Liver (tissue), 8 donors: ENCODE measurements at regions not wholly inside any gene's neighbourhood (a gene's known extent, or its start where the extent isn't known, plus 50 kb on each side); places are given as distances from the start of the nearest gene placed in this dataset.
"Not testable (repeated sequence)": the region's sequence is repeated elsewhere in the genome, so short reads cannot be mapped to it uniquely, and the experiment has no call there.

Experiments used
- DNase-seq: peaks from one replicate; pipeline ENCODE4 v3.0.0-alpha.2; 2017; ENCODE audit warnings: low spot score
- H3K27ac ChIP-seq, 2 donors: one replicate each; pipeline ENCODE4 v1.7.0; 2013; ENCODE audit warnings: inconsistent platforms in 2 of 2, low read length in 2 of 2, control low read depth in 1 of 2, low read depth in 1 of 2, mild to moderate bottlenecking in 1 of 2
- H3K27me3 ChIP-seq, 4 donors: one replicate each; pipeline versions ENCODE4 v1.6.1 to v1.7.0; 2013; ENCODE audit warnings: low read length in 3 of 4, inconsistent platforms in 1 of 4, mild to moderate bottlenecking in 1 of 4, moderate library complexity in 1 of 4; ENCODE audit not compliant: control insufficient read depth in 4 of 4, insufficient read depth in 4 of 4
- H3K36me3 ChIP-seq, 4 donors: one replicate each; pipeline versions ENCODE4 v1.6.1 to v1.7.0; 2013; ENCODE audit warnings: low read length in 3 of 4, mild to moderate bottlenecking in 3 of 4, low read depth in 1 of 4, moderate library complexity in 1 of 4; ENCODE audit not compliant: control insufficient read depth in 4 of 4, insufficient read depth in 3 of 4
- H3K4me1 ChIP-seq, 4 donors: one replicate each; pipeline versions ENCODE4 v1.6.1 to v1.7.0; 2013; ENCODE audit warnings: low read length in 3 of 4, mild to moderate bottlenecking in 3 of 4, moderate library complexity in 1 of 4; ENCODE audit not compliant: control insufficient read depth in 4 of 4, insufficient read depth in 4 of 4
- H3K4me3 ChIP-seq, 3 donors: one replicate each; pipeline versions ENCODE4 v1.6.1 to v1.7.0; 2013; ENCODE audit warnings: low read length in 3 of 3, control low read depth in 1 of 3, low read depth in 1 of 3, mild to moderate bottlenecking in 1 of 3
- H3K9ac ChIP-seq, 2 donors: one replicate each; pipeline ENCODE4 v1.7.0; 2013; ENCODE audit warnings: low read length in 2 of 2, mild to moderate bottlenecking in 2 of 2, moderate library complexity in 2 of 2, control low read depth in 1 of 2, low read depth in 1 of 2
- H3K9me3 ChIP-seq, 4 donors: one replicate each; pipeline versions ENCODE4 v1.6.1 to v1.7.0; 2013; ENCODE audit warnings: low read length in 3 of 4; ENCODE audit not compliant: control insufficient read depth in 4 of 4
- ATF3 ChIP-seq: IDR thresholded peaks from 2 replicates; pipeline ENCODE4 v1.6.1; 2016; ENCODE audit warnings: antibody characterized with exemption
- EGR1 ChIP-seq, 2 donors: IDR thresholded peaks; 2 replicates each; pipeline ENCODE4 v1.6.1; 2016 to 2018; ENCODE audit warnings: antibody characterized with exemption in 2 of 2, low read depth in 2 of 2
- FOXA1 ChIP-seq: IDR thresholded peaks from 2 replicates; pipeline ENCODE4 v1.6.1; 2016; ENCODE audit warnings: antibody characterized with exemption
- FOXA2 ChIP-seq: IDR thresholded peaks from 2 replicates; pipeline ENCODE4 v1.6.1; 2016; ENCODE audit warnings: antibody characterized with exemption
- HNF4A ChIP-seq, 2 donors: conservative IDR thresholded peaks; 2 replicates each; pipeline ENCODE4 v1.6.1; 2016; ENCODE audit warnings: antibody characterized with exemption in 2 of 2, mild to moderate bottlenecking in 2 of 2
- HNF4G ChIP-seq: IDR thresholded peaks from 2 replicates; pipeline ENCODE4 v1.6.1; 2016; ENCODE audit warnings: antibody characterized with exemption
- MAX ChIP-seq: IDR thresholded peaks from 2 replicates; pipeline ENCODE4 v1.6.1; 2016; ENCODE audit warnings: antibody characterized with exemption
- RAD21 ChIP-seq, 2 donors: IDR thresholded peaks; 2 replicates each; pipeline ENCODE4 v1.6.1; 2016; ENCODE audit warnings: antibody characterized with exemption in 2 of 2, mild to moderate bottlenecking in 2 of 2
- RXRA ChIP-seq, 2 donors: IDR thresholded peaks; 2 replicates each; pipeline ENCODE4 v1.6.1; 2017 to 2018; ENCODE audit warnings: antibody characterized with exemption in 2 of 2, mild to moderate bottlenecking in 1 of 2
- TAF1 ChIP-seq: conservative IDR thresholded peaks from 2 replicates; pipeline ENCODE4 v1.6.1; 2016; ENCODE audit warnings: antibody characterized with exemption, mild to moderate bottlenecking
- YY1 ChIP-seq: IDR thresholded peaks from 2 replicates; pipeline ENCODE4 v1.6.1; 2016; ENCODE audit warnings: antibody characterized with exemption, mild to moderate bottlenecking
- ZBTB33 ChIP-seq: IDR thresholded peaks from 2 replicates; pipeline ENCODE4 v1.6.1; 2016; ENCODE audit warnings: antibody characterized with exemption
- WGBS: extraction: QIAGEN DNeasy Blood & Tissue Kit; methylation state at CpG from one replicate; pipeline ENCODE4 v1.1.7; 2013; 5-methylcytosine and 5-hydroxymethylcytosine counted together
- TF ChIP-seq, protein P1 (sequence below): fragments of 150-350 bp; IDR thresholded peaks from 2 replicates; pipeline ENCODE4 v1.5.1; 2017; ENCODE audit warnings: improper control_type of control experiment, low read depth, low read length; ENCODE audit not compliant: missing input control
- TF ChIP-seq, protein P2 (sequence below): IDR thresholded peaks from 2 replicates; pipeline ENCODE4 v1.6.1; 2016; ENCODE audit warnings: antibody characterized with exemption, mild to moderate bottlenecking
- donor health status: healthy.
- donor health status: healthy.
- donor health status: healthy.
- donor health status: healthy.
- donor health status: healthy.

GRCh38 chr2:160596441-160596840 is 102.8 kb upstream of the RBMS1 start:
- TF ChIP-seq MAX = no peak
- TF ChIP-seq FOXA1 = no peak
- no peaks in the 10 kb centered on the region for H3K9me3 ChIP-seq

DNA sequence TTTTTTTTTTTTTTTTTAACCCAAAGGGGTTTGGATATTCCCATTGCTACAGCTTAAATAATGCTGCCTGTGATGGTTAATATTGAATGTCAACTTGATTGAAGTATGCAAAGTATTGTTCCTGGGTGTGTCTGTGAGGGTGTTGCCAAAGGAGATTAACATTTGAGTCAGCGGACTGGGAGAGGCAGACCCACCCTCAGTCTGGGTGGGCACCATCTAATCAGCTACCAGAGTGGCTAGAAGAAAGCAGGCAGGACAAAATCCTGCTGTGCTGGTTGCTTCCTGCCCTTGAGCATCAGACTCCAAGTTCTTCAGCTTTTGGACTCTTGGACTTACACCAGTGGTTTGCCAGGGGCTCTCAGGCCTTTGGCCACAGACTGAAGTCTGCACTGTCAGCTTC is 106.8 kb upstream of the RBMS1 start:
- H3K4me3 ChIP-seq, H3K9me3 ChIP-seq, H3K27me3 ChIP-seq, H3K9ac ChIP-seq, H3K36me3 ChIP-seq, H3K27ac ChIP-seq, H3K4me1 ChIP-seq, DNase-seq: not testable (repeated sequence)
- 94% methylated on average over 1 of the region's 1 CpG for WGBS

More at GRCh38 chr2:160596441-160596840, 102.8 kb upstream of the RBMS1 start:
- Histone ChIP-seq H3K36me3 (no peaks in the 10 kb centered on the region), H3K27me3 (no peaks in the 10 kb centered on the region), H3K27ac (no peak overlapping the region), H3K4me1 (no peaks in the 10 kb centered on the region), H3K4me3 (no peak overlapping the region), H3K9ac (no peak overlapping the region)
- DNase-seq = no peak

DNA sequence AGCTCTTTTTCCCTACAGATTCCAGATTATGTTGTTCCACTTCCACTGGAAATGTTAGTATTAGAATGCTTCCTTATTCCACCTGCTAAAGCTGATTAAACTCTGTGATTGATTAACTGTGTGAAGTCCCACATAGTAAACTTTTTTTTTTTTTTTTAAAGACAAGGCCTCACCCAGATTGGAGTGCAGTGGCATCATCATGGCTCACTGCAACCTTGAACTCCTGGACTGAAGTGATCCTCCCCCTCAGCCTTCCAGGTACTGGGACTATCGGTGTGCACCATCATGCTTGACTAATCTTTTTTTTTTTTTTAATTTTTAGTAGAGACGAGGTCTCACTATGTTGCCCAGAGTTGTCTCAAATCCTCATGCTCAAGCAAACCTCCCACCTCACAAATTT is 108.5 kb upstream of the RBMS1 start:
- no peaks in the 10 kb centered on the region for H3K36me3 ChIP-seq
- H3K4me1 ChIP-seq = peaks cover 0 to 4% (median 0%) of the 10 kb centered on the region in 4 donors
- TF ChIP-seq HNF4G (no peak), EGR1 (IDR thresholded peaks at IDR 0.05; ENCODE audit: low read depth in 2 of 2) (no peak), FOXA2 (no peak), RAD21 (IDR thresholded peaks at IDR 0.05) (no peak), ATF3 (no peak), RXRA (IDR thresholded peaks at IDR 0.05) (no peak), ZBTB33 (no peak), FOXA1 (no peak), HNF4A (conservative IDR thresholded peaks at IDR 0.05) (no peak), TAF1 (no peak), YY1 (no peak)
- TF ChIP-seq, protein P1, sequence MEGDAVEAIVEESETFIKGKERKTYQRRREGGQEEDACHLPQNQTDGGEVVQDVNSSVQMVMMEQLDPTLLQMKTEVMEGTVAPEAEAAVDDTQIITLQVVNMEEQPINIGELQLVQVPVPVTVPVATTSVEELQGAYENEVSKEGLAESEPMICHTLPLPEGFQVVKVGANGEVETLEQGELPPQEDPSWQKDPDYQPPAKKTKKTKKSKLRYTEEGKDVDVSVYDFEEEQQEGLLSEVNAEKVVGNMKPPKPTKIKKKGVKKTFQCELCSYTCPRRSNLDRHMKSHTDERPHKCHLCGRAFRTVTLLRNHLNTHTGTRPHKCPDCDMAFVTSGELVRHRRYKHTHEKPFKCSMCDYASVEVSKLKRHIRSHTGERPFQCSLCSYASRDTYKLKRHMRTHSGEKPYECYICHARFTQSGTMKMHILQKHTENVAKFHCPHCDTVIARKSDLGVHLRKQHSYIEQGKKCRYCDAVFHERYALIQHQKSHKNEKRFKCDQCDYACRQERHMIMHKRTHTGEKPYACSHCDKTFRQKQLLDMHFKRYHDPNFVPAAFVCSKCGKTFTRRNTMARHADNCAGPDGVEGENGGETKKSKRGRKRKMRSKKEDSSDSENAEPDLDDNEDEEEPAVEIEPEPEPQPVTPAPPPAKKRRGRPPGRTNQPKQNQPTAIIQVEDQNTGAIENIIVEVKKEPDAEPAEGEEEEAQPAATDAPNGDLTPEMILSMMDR = no peak
- TF ChIP-seq, protein P2, sequence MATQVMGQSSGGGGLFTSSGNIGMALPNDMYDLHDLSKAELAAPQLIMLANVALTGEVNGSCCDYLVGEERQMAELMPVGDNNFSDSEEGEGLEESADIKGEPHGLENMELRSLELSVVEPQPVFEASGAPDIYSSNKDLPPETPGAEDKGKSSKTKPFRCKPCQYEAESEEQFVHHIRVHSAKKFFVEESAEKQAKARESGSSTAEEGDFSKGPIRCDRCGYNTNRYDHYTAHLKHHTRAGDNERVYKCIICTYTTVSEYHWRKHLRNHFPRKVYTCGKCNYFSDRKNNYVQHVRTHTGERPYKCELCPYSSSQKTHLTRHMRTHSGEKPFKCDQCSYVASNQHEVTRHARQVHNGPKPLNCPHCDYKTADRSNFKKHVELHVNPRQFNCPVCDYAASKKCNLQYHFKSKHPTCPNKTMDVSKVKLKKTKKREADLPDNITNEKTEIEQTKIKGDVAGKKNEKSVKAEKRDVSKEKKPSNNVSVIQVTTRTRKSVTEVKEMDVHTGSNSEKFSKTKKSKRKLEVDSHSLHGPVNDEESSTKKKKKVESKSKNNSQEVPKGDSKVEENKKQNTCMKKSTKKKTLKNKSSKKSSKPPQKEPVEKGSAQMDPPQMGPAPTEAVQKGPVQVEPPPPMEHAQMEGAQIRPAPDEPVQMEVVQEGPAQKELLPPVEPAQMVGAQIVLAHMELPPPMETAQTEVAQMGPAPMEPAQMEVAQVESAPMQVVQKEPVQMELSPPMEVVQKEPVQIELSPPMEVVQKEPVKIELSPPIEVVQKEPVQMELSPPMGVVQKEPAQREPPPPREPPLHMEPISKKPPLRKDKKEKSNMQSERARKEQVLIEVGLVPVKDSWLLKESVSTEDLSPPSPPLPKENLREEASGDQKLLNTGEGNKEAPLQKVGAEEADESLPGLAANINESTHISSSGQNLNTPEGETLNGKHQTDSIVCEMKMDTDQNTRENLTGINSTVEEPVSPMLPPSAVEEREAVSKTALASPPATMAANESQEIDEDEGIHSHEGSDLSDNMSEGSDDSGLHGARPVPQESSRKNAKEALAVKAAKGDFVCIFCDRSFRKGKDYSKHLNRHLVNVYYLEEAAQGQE = no peak
- H3K27ac ChIP-seq = no peak overlapping the region
- no peak for DNase-seq
- H3K9me3 ChIP-seq = no peaks in the 10 kb centered on the region
- H3K4me3 ChIP-seq = no peak overlapping the region
- H3K27me3 ChIP-seq = peaks cover 0 to 3% (median 0%) of the 10 kb centered on the region in 4 donors
- WGBS = 90% methylated on average over 2 of the region's 2 CpGs
- H3K9ac ChIP-seq = no peak overlapping the region
